TTC549 (cell line): ENCODE measurements at regions not wholly inside any gene's neighbourhood (a gene's known extent, or its start where the extent isn't known, plus 50 kb on each side); places are given as distances from the start of the nearest gene placed in this dataset.

Experiments used
- FAIRE-seq: peaks from 2 replicates; lab custom pipeline; 2012; peaks lifted over from hg19 to GRCh38; lab: Jason Lieb, UNC

DNA sequence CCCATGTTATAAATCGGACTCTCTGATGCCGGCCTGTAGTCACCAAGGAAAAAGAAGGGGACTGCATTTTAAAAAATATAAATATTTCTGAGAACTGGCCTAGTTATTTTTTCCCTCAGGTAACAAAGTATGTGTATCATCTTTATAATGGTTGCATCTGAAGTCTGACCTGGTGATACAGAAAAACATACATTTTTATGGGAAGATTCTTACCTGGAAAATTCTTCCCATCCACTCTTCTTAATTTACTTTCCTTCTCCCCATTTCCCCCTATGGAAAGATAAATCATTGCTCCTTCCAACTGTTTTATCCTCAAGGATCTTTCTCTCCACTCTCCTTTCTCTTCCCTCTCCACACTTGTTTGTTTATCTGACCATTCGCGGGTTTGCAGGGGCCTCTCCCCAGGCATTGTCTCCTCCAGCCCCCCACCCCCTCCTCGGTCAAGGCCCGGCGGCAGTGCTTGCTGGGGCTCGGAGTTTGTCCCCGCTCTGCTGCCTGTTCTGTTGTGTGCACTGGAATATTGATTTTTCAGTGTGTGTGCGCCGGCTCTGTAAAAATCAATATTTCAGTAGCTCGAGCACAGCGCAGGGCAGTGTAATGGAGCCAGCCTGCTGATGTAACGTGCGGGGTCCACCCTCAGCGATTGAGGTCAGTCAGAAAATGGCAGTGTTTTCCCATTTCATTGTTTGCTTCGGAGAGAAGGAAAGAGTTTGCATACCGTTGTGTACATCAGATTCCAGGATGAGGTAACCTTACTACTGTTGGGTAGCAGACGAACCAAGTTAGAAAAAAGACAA lies 199.5 kb upstream of the NFE2L3 start:
- FAIRE-seq: no peak

DNA sequence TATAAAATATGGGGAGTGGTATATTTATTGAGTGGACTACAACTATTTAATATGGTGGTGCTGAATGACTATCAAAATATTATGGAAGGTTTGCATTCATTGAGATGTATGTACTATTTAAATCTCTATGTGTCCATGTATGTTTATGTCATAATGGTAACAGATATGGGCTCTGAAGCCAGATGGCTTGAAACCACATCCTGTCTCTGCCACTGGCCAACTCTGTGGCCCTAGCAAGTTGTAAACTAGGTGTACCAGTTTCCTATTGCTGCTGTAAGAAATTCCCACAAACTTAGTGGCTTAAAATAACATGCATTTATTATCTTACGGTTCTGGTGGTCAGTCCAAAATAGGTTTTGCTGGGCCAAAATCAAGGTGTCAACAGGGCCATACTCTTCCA lies 198.1 kb upstream of the NFE2L3 start:
- FAIRE-seq: no peak

DNA sequence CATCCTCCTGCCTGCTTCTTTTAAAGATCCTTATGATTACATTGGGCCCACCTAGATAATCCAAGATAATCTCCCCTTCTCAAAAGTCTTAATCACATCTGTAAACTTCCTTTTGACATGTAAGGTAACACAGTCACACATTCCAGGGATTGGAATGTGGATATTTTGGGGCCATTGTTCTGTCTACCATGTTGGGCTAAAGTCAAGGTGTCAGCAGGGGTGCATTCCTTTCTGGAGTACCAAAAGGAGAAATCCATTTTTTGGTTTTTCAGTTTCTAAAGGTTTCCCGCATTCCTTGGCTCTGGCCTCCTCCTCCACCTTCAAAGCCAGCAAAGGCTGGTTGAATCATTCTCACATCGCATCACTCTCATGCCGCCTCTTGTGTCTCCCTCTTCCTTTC lies 197.6 kb upstream of the NFE2L3 start:
- FAIRE-seq: no peak

DNA sequence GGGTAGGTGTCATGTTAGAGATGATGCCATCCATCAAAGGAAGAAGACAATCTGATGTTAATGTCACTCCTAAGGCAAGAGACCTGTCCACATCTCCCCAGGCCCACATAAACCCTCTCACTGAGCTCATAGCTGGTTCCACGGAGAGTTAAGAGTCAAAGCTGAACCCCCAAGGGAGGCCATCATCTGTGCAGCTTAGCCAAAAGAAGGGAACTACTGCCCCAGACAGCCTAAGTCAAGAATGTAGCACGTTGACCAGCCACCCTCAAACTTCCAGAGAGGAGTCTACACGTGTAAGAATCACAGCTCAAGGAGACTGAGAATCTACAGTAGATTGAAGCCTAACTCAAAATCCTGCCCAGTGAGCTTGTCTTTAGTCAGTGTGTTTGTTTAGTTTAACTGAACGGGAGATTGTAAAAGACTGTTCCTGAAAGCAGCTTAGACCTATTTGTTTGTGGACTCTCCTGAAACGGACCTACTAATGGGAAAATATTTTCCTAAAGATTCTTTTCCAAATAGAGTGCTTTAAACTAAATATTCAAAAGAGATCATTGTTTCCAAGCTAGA lies 192.7 kb upstream of the NFE2L3 start:
- no peak for FAIRE-seq

DNA sequence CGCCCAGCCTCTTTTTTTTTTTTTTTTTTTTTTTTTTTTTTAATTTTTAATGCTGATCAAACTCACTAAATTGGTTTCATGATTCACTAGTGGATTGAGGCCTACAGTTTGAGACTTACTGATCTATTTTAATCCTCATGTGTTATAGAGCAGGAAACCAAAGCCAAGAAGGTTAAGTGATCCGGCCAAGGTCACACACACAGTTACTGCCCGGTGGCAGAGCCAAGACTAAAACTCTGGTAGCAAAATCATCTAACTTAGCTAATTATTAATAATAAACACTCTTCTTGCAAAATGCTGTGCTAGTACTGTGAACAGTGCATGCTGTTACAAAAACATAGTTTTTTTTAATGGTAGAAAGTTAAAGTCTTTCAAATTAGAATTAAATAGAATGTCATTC lies 188.3 kb upstream of the NFE2L3 start:
- FAIRE-seq: no peak

DNA sequence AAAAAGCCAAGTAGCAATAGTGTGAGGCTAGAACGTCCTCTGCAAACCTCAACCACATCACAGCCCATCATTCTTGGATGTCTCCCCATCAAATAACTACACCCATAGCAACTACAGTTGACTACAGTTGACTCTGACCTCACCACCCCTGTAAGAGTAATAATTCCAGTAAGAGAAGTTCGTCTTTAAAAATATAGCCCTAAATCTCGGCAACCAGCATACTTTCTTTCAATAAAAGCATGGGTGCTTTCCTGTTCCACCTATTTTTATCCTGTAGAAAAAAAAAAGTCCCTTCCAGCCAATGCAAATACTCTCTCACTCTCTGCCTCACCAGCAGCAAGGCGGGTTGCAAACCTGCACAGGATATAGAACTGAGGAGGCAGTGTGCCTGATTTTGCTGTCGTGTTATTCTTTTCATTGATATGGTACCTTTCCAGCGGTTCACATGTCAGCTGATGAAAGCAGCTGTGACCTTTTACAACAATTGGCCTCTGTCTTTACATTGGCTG lies 187.5 kb upstream of the NFE2L3 start:
- FAIRE-seq: no peak

DNA sequence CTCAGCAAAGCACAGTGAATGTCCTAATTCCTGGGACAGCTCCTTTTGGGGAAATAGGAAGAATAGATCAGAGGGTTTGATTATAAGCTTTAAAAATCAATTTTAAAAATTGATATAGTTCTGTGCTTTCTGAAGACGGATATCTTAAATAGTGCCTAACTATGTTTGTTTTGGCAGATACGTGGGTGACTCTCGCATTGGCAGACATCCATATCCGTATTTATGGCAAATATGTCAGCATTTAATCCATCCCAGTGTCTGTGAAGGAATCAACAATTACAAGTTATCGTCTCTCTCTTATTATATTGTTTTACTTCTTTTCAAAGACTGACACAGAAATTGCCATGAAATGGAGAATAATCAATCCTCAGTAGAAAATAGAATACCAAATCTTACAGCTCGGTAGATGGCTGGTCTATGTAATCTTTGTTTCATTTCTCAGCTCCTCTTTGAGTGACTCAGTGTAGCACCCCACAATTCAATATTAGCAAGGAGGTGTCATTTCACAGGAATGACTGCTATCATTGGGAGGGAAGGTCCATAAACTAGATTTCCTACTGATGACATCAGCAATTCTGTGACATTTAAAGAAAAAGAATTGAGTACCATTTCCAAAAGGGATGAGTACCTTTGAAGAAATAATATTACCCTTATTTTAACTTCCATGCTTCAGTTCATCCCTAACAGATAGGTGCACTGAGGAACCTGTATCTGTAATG lies 186.4 kb upstream of the NFE2L3 start:
- FAIRE-seq: no peak

DNA sequence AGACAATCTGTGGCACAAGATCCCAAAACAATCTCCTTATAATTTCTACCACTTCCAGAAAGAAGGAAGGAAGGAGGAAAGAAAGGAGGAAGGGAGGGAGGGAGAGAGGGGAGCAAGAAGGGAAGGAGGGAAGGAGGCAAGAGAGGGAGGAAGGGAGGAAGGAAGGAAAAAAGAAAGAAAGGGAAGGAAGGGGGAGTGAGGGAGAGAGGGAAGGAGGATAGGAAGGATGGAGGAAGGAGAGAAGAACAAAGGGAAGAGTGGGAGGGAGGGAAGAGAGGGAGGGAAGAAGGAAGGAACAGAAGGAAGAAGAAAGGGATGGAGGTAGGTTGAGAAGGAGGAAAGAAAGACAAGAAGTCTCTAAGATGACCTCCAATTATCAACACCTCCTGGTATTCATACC lies 185.5 kb upstream of the NFE2L3 start:
- FAIRE-seq: no peak

DNA sequence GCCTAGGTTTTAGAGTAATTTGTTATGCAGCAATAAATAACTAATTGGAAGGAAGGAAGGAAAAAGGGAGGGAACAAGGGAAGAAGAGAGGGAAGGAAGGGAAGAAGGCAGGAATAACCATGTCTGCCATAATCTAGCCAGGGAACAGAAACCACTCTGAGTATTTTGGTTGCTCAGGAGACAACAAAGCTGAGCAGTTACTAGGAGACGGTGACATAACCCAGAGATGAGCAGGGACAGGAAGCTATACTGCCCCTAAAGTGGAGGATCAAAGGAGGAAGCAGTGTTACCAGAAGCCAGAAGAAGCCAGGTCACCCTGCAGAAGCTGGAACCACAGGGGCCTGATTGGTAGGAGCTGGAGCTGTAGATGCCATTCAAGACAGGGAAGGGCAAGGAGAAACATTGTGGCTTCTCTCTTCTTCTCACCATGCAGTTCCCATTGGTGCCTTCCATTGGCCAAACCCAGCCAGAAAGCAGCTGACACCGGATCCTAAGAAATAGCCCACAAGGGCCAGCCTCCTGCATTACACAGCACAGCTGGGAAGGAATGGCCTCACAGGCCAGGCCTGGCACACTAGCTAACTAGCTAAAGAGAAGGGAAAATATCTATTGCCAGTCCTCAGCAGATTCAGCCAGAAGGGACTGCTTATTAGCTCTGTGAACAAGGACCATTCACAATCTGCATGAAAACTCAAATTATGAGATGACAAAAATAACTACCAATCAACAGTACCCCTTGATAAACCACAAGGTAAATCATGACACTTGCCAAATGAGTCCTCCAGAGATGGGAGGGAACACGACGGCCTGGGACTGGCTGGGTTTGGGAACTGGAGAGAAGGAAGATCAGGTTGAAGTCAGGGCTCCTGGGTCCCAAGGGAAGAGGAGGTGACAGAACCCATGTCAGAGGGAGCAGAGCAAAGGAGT lies 184.5 kb upstream of the NFE2L3 start:
- no peak for FAIRE-seq

DNA sequence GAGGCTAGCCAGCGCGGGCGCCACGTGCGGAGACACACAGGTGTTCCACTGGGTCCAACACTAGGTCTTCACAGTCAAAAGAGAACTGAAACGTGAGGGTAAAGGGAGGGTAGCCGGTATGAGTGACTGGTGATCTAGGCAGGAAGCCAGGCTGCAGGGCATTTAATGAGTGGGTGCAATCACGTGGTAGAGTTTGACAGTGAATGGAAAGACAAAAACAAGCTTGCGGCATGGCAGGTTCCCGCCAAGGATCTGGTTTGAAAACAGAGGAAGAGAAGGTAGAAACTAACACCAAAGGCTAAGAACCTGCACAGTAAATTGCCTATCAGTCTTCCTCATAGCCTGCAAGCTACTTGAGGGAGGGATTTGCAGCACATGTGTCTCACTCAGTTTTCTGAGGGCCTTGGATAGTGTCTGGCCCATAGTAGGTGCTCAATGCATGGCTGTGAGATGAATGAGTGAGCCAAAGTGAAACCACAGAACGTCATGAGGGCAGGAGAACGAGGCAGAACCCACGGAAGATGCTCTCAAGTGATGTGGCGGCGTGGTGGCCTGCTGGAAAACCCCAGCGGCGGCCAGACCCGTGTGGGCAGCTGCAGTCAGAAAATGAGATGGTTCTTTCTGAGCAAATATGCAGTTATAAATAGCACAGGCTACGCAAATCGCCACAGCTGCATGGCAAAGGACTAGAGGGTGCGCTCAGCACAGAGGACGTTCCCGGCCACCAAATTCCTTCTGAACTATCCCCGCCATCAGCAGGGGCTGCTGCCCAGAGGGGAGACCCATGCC lies 183.6 kb upstream of the NFE2L3 start:
- FAIRE-seq: no peak

DNA sequence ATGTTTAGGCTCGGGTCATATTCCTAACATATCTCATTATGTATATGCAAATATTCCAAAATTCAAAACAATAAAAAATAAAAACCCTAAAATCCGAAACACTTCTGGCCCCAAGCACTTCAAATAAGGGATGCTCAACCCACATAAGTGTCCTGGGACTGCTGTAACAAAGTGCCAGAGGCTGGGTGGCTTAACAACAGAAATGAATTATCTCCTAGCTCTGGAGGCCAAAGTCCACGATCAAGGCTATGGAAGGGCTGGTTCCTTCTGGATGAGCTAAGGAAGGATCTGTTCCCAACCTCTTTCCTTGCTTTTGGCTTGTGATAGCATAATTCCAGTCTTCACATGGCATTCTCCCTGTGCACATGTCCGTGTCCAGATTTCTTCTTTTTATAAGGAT lies 181.6 kb upstream of the NFE2L3 start:
- FAIRE-seq: no peak

DNA sequence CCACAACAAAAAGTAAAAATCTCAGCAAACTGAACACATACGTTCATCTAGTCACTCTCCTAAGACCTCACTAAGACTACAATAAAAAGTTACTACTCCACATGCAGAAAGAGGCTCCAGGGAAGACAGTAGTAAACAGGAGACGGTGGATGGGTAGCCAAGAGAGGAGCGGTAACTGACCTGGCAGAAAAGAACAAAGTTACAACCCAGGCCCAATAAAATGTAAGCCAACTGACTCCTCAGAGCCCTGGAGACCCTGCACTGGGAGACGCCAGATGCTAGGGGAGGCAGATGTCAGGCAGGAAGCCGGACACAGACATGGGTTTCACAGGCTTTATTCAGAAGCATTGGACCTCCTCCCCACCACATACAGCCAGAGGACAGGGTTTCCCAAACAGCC lies 181.1 kb upstream of the NFE2L3 start:
- no peak for FAIRE-seq

DNA sequence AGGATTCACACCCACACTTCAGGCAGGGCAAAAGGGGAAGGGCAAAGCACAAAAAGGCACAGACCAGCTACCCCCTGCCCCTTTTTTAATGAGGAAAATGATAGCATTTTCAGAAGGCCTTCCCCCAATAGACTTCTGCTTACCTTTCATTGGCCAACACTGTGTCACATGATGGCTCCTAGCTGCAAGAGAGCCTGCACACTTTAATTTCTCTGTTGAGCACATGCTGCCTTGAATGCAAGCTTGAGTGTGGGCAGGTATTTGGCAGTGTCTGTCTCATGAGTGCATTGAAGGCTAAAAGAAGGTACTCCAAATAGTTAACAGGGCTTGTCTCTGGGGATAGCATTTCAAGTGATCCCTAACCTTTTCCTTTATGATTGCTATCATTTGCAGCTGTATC lies 175.4 kb upstream of the NFE2L3 start:
- no peak for FAIRE-seq

DNA sequence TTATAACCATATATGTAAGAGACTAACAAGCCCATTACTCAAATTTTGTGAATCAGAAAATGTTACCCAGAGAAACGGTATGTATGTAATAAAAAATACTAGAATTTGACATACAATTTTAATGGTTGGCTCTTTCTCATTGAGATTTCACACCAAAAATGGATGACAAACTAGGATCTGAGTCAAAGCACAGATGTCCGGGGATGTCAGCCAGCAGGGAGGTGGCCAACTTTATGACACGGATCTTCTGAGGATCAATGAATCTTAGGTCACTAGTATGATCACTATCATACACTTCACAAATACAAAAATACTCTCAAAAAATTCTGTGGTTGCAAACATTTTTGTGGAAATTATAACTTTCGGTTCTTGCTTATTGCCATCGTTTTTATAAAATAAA lies 173.5 kb upstream of the NFE2L3 start:
- FAIRE-seq: no peak

DNA sequence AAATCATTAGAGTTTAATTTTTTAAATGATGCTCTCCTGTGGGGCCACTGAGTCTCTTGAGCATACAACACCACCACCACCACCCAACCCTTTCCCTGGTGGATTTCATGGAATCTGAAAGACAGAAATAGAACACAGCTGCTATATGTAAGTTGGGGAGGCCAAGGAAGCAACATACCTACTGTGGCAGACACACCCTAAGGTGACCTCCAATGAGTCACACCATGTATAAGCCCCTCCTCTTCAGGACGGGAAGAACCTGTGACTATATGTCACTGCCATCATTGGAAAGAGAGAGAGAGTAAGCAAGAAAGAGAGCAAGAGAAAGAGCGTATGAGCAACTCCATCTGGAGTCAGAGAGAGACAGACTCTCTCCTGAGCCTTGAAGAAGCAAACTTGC lies 172.4 kb upstream of the NFE2L3 start:
- no peak for FAIRE-seq

DNA sequence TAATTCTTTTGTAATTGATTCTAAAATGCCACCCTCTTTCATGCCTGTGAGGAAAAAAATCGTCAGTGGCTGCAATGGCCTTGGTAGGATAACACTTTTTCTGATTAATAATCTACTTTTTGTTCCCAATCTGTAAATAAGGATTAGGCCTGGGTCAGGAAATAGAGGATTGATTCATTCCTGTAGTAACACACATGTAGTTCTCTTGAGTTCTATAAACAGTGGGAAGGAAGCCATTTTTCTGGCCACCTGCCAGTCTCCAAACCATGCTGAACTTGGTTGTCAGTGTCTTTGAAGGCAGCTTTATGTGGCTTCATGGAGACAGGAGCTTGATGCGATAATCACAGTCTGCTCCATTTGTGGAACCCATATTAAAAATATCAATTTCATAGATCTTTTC lies 169.3 kb upstream of the NFE2L3 start:
- no peak for FAIRE-seq

DNA sequence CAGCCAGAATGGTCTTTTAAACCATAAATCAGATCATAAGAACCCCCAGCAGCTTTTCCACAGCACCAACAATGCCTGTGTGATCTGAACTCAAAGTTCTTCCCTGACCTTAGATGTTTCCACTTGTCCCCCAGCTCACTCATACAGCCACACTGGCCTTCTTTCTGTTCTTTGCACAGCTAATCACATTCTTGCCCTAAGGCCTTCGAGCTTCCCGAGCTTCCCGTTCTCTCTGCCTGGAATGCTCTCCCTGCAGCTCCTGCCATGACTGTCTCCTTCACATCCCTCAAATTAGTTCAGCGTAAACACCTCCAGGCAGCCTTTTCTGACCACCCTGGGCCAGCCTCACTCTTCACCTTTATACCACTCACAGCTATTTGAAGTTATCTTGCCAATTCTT lies 166.8 kb upstream of the NFE2L3 start:
- FAIRE-seq: no peak

DNA sequence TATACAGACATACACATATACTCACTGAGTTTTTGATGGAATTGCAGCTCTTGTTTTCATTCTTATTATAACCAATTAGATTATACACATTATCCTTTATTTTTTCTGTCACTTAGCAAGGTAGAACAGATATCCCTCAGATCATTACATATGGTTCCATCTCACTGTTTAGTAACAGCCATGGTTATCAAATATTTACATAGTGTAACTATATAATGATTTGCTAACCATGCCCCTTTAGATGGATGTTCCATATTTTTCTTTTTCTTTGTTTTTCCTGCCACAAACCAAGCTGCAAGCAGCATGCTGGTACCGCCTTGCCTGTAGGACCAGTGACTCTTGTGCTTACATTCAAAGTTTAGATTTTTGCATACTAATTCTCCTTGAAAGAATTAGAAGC lies 163.4 kb upstream of the NFE2L3 start:
- no peak for FAIRE-seq

DNA sequence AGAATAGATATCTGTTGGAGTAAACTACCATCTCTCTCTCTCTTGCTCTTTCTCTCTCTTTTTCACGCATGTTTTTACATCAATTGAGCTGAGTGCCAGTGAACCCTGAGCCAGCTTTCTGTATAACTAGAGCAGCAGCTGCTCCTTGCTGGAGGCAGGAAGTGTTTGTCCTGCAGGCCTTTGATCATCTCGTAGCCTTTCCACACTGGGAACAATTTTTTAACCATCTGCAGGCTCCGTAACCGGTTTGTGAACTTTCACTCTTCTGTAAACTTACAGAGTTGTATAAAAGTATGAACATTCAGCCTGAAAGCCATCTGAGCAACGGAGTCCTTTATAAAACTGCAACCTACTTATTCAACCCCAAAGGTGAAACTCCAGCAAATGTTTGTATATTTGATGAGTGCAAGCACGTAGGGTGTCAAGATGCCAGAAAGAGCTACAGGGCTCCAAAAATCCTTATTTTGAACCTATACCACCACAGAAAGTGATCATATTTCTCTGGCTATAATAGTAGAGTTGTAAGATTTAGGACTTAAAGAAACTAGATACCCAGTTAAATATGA lies 162.8 kb upstream of the NFE2L3 start:
- no peak for FAIRE-seq

DNA sequence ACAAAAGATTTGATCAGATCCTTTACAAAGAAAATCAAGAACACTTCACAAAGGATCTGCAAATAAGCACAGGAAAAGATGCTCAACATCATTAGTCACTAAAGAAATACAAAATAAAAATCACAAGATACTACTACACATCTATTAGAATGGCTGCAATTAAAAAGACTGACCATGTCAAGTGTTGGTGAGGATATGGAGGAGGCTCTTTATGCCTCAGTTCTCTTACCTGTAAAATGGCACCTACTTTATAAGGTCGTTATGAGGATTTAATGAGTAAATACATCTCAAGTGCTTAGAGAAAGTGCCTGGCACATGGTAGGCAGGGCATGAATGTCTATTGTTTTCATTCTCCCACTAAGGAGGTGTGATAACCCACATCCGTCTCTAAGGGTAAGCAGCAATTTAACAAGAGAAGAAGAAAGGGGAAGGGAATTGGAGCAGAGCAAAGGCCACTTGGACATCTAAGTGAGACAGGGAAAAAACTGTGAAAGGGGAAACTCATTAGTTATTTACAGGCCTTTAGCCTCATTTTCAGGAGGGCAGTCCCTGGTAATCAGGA lies 157.5 kb upstream of the NFE2L3 start:
- FAIRE-seq: no peak

DNA sequence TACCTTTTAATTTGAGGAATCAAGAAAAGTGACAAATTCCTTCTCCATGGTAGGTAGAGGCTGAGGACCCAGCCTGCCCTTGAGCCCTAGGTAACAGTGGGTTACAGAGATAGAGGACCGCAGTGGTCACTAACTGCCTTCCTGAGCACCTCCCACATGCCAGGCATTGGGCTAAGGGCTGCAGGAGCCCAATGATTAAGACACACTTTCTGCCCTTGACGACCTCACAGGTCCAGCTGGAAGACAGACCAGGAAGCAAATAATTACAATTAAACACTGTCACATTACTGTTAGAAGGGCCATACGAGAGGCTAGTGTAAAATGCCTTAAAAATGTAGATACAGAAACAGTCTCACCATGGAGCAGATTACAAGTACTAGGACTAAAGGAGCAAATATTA lies 156.8 kb upstream of the NFE2L3 start:
- FAIRE-seq: no peak
